ENCODE measurements at regions not wholly inside any gene's neighbourhood (a gene's known extent, or its start where the extent isn't known, plus 50 kb on each side); places are given as distances from the start of the nearest gene placed in this dataset.

GRCh38 chr6:18674346-18674745, 287.2 kb downstream of the RNF144B start:
- ATAC-seq (no peak), DNase-seq (ENCODE audit: low read depth, low spot score) (no peak)
- Histone ChIP-seq H3K4me2 (ENCODE audit: low read length) (no peak overlapping the region), H3K27me3 (ENCODE audit: insufficient read depth, low read length) (no peaks in the 10 kb centered on the region), H3K9me3 (ENCODE audit: control insufficient read depth in 1 of 2, insufficient read depth in 1 of 2, low read depth in 1 of 2, low read length in 2 of 2) (no peaks in the 10 kb centered on the region), H3K27ac (ENCODE audit: low read depth, low read length) (no peak overlapping the region), H3K4me3 (replicated peaks in 1 of 2; ENCODE audit: low read depth in 1 of 2, low read length in 2 of 2) (no peak overlapping the region), H3K79me2 (ENCODE audit: insufficient read depth, low read length) (no peaks in the 10 kb centered on the region), H3K4me1 (ENCODE audit: control insufficient read depth in 1 of 2, insufficient read depth in 2 of 2, low read length in 2 of 2) (no peaks in the 10 kb centered on the region), H2AFZ (ENCODE audit: low read depth, low read length, poor library complexity, severe bottlenecking) (no peak overlapping the region), H3K36me3 (ENCODE audit: control insufficient read depth in 1 of 2, insufficient read depth in 2 of 2, low read length in 2 of 2) (no peaks in the 10 kb centered on the region), H3K9ac (ENCODE audit: low read length) (no peak overlapping the region), H3K9me2 (ENCODE audit: insufficient read depth) (no peaks in the 10 kb centered on the region), H4K20me1 (ENCODE audit: insufficient read depth) (no peaks in the 10 kb centered on the region)
- intact Hi-C loops (cut with micrococcal nuclease) = no loop called here
- ChIA-PET CTCF (no interaction called here), POLR2A (no interaction called here), RAD21 (ENCODE audit: low non-redundant PET in 1 of 2, low total read pairs in 2 of 2, uncharacterized antibody in 2 of 2, unreplicated experiment in 2 of 2) (no interaction called here)
- TF ChIP-seq ELF1 (IDR thresholded peaks at IDR 0.05; ENCODE audit: borderline replicate concordance, low read depth) (no peak), ZNF274 (IDR thresholded peaks at IDR 0.05; ENCODE audit: low read depth, low read length) (no peak), ATF3 (IDR thresholded peaks at IDR 0.05) (no peak), CEBPB (IDR thresholded peaks at IDR 0.05; ENCODE audit: low read depth) (no peak), JUND (IDR thresholded peaks at IDR 0.05) (no peak), CBX3 (IDR thresholded peaks at IDR 0.05; ENCODE audit: low read depth) (no peak), RAD21 (IDR thresholded peaks at IDR 0.05; ENCODE audit: low read depth) (no peak), ZFX (IDR thresholded peaks at IDR 0.05) (no peak), EZH2 (IDR thresholded peaks at IDR 0.05) (no peak), POLR2A (IDR thresholded peaks at IDR 0.05; ENCODE audit: borderline replicate concordance, extremely low read depth, insufficient read depth, insufficient read length) (no peak), SIN3A (IDR thresholded peaks at IDR 0.05; ENCODE audit: low read depth) (no peak), EZH2phosphoT487 (IDR thresholded peaks at IDR 0.05; ENCODE audit: borderline replicate concordance) (no peak), SRF (IDR thresholded peaks at IDR 0.05; ENCODE audit: low read depth) (no peak), SP1 (IDR thresholded peaks at IDR 0.05; ENCODE audit: low read depth) (no peak), YY1 (IDR thresholded peaks at IDR 0.05; ENCODE audit: extremely low read depth, insufficient replicate concordance, low read depth, low read length) (no peak), EGR1 (IDR thresholded peaks at IDR 0.05; ENCODE audit: low read depth) (no peak), FOSL1 (IDR thresholded peaks at IDR 0.05; ENCODE audit: low read depth) (no peak), ZBTB33 (IDR thresholded peaks at IDR 0.05; ENCODE audit: extremely low read depth, insufficient replicate concordance, low read length) (no peak)
- no TSS peak for BruUV-seq (replicated peaks)
